ENCODE measurements at regions not wholly inside any gene's neighbourhood (a gene's known extent, or its start where the extent isn't known, plus 50 kb on each side); places are given as distances from the start of the nearest gene placed in this dataset.
"Not testable (repeated sequence)": the region's sequence is repeated elsewhere in the genome, so short reads cannot be mapped to it uniquely, and the experiment has no call there.

DNA sequence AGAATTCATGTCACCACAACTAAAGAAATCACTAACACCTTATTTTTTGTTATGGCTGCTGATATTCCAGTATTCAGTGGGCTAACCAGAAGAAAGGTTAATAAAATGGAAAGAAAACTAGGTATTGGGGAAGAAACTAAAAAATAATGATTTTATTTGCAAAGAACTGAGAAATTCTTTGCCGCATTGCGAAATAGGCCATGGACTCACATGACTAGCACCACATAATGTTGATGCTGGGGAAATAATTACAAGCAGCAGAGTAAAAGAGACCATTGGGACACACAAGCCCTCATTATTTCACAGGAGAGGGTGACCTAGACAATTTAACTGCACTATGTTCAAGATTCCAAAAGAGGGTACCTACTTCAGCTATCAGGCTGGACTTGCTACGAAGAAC is 1411.5 kb downstream of the SLITRK5 start:
- DNase-seq: no peak
- no peaks in the 10 kb centered on the region for H3K27me3 ChIP-seq
- no peak overlapping the region for H3K27ac ChIP-seq
- no peaks in the 10 kb centered on the region; the same call in 1 of the 2 replicates for H3K4me1 ChIP-seq
- no peak overlapping the region for H3K4me3 ChIP-seq
- no peaks in the 10 kb centered on the region for H3K9me3 ChIP-seq (replicated peaks)
- no peaks in the 10 kb centered on the region for H3K36me3 ChIP-seq

DNA sequence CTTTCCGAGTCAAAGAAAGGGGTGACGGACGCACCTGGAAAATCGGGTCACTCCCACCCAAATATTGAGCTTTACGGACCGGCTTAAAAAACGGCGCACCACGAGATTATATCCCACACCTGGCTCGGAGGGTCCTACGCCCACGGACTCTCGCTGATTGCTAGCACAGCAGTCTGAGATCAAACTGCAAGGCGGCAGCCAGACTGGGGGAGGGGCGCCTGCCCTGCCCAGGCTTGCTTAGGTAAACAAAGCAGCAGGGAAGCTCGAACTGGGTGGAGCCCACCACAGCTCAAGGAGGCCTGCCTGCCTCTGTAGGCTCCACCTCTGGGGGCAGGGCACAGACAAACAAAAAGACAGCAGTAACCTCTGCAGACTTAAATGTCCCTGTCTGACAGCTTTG is 1416.9 kb downstream of the SLITRK5 start:
- peak in 1 of 2 experiments; percentile 3 for DNase-seq
- not testable (repeated sequence) for H3K4me1 ChIP-seq; H3K27me3 ChIP-seq; H3K27ac ChIP-seq; H3K36me3 ChIP-seq; H3K4me3 ChIP-seq; H3K9me3 ChIP-seq (replicated peaks)

- DNase-seq: no peak
- no peaks in the 10 kb centered on the region for H3K36me3 ChIP-seq
- no peaks in the 10 kb centered on the region for H3K4me1 ChIP-seq
- H3K9me3 ChIP-seq (replicated peaks): no peaks in the 10 kb centered on the region
- no peaks in the 10 kb centered on the region for H3K27me3 ChIP-seq
- H3K27ac ChIP-seq: no peak overlapping the region
- no peak overlapping the region for H3K4me3 ChIP-seq
Measured at GRCh38 chr13:89097994-89098393, 1426.8 kb downstream of the SLITRK5 start.

DNA sequence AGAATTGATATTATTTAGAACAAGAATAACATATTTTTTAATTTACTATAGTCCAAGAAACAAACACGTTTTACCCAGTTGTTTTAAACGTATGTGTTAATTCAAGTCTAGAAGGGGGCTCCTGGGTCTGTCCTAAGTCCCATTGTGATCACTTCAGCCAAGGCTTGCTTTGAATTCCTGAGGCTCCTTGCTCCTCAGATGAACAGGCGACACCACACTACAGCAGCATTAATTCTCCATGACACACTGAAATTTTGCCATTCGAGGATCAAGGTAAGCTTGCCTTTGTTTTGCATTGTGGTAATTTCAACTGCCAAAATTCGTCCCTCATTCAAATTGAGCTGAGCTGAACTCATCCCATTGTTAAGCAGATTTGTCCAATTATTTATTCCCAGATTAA is 1442.6 kb downstream of the SLITRK5 start:
- Histone ChIP-seq H3K4me1 (no peaks in the 10 kb centered on the region), H3K27me3 (no peaks in the 10 kb centered on the region), H3K9me3 (replicated peaks) (no peaks in the 10 kb centered on the region), H3K27ac (no peak overlapping the region), H3K4me3 (no peak overlapping the region), H3K36me3 (no peaks in the 10 kb centered on the region)
- no peak for DNase-seq

- H3K27me3 ChIP-seq: no peaks in the 10 kb centered on the region
- H3K9me3 ChIP-seq (replicated peaks): no peaks in the 10 kb centered on the region
- H3K36me3 ChIP-seq: no peaks in the 10 kb centered on the region
- DNase-seq: peak in 1 of 2 experiments; percentile 7
- H3K4me3 ChIP-seq: no peak overlapping the region
- H3K27ac ChIP-seq: no peak overlapping the region
- no peaks in the 10 kb centered on the region for H3K4me1 ChIP-seq
Measured at GRCh38 chr13:89115307-89115706, 1444.1 kb downstream of the SLITRK5 start.

DNA sequence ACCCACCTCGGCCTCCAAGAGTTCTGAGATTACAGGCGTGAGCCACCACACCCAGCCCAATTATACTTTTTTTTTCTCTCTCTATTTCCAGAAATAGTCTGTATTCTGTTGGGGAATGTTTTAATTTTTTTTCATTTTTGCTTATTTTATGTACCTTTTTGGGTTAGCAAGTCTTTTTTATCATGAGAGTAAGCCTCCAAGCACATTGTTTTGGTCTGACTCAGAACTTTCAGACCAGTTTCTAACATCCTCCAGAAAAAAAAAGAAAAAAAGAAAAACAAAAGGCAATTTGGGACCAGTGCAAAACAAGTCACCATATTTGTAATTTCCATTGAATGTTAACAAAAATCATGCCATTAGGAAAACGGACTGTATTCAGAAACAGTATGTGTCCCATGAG is 1465.5 kb downstream of the SLITRK5 start:
- DNase-seq: no peak
- H3K9me3 ChIP-seq (replicated peaks): no peaks in the 10 kb centered on the region
- H3K36me3 ChIP-seq: no peaks in the 10 kb centered on the region
- no peak overlapping the region for H3K27ac ChIP-seq
- H3K4me1 ChIP-seq: no peaks in the 10 kb centered on the region
- no peak overlapping the region for H3K4me3 ChIP-seq
- H3K27me3 ChIP-seq: no peaks in the 10 kb centered on the region

DNA sequence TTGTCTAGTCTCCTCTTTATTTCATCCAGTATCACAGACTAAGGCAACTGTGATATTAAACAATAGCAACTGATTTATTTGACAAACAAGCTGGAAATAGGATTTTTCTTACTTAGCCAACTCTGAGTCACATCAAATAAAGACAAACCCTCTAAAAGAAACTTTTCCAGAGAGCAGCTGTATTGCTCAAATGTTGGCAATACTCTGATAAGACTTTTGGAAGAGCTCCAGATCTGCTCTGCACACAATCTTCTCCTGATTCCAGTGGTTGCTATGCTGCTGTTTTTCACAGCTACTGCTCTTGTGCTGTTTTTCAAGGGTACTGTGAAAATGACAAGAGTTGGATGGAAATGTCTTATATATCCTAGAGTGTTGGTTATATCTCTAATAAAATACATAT is 1479.2 kb downstream of the SLITRK5 start:
- H3K9me3 ChIP-seq (replicated peaks): no peaks in the 10 kb centered on the region; the same call in 1 of the 2 replicates
- peak in 1 of 2 experiments; percentile 8 for DNase-seq
- no peak overlapping the region for H3K27ac ChIP-seq
- no peaks in the 10 kb centered on the region for H3K4me1 ChIP-seq
- H3K36me3 ChIP-seq: no peaks in the 10 kb centered on the region
- no peak overlapping the region for H3K4me3 ChIP-seq
- H3K27me3 ChIP-seq: no peaks in the 10 kb centered on the region

GRCh38 chr13:89153941-89154340 is 1482.8 kb downstream of the SLITRK5 start:
- Histone ChIP-seq H3K36me3 (no peaks in the 10 kb centered on the region), H3K27ac (no peak overlapping the region), H3K9me3 (replicated peaks) (no peaks in the 10 kb centered on the region; the same call in 1 of the 2 replicates), H3K27me3 (no peaks in the 10 kb centered on the region), H3K4me1 (no peaks in the 10 kb centered on the region), H3K4me3 (no peak overlapping the region)
- no peak for DNase-seq

DNA sequence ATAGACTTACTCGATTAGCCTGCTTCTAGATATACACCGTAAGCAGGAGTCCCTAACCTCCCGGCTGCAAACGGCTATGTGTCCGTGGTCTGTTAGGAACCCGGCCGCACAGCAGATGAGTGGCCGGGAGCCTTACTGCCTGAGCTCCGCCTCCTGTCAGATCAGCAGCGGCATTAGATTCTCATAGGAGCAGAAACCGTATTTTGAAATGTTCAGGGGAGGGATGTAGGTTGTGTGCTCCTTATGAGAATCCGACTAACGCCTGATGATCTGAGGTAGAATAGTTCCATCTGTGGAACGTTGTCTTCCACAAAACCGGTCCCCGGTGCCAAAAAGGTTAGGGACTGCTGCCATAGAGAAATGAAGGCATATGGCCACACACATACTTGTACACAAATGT is 1491.9 kb downstream of the SLITRK5 start:
- H3K4me3 ChIP-seq: no peak overlapping the region
- H3K36me3 ChIP-seq: no peaks in the 10 kb centered on the region
- no peaks in the 10 kb centered on the region for H3K4me1 ChIP-seq

DNA sequence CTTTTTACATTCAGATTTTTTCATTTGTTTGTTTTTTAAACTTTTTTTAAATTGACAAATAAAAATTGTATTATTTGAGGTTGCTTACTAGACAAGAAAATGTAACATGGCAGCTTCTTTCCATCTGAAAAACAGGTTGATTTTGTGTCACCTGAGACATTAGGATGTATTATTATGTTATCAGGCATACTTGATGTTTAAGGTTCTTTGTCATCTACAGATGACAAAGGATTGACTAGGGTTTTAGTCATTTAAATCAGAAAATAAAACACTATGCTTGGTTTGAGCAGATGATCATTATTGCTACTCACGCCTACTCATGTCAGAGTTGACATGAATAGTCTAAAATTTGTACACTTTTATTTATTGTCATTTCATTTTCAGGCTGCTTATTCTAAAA is 1494.5 kb downstream of the SLITRK5 start:
- Histone ChIP-seq H3K9me3 (replicated peaks) (no peaks in the 10 kb centered on the region), H3K4me1 (no peaks in the 10 kb centered on the region), H3K27ac (no peak overlapping the region), H3K36me3 (no peaks in the 10 kb centered on the region), H3K27me3 (no peaks in the 10 kb centered on the region), H3K4me3 (no peak overlapping the region)
- DNase-seq: no peak

More for the DNA sequence above, 1491.9 kb downstream of the SLITRK5 start:
- H3K27ac ChIP-seq: no peak overlapping the region
- no peaks in the 10 kb centered on the region for H3K9me3 ChIP-seq (replicated peaks)
- no peak for DNase-seq
- H3K27me3 ChIP-seq: no peaks in the 10 kb centered on the region

DNA sequence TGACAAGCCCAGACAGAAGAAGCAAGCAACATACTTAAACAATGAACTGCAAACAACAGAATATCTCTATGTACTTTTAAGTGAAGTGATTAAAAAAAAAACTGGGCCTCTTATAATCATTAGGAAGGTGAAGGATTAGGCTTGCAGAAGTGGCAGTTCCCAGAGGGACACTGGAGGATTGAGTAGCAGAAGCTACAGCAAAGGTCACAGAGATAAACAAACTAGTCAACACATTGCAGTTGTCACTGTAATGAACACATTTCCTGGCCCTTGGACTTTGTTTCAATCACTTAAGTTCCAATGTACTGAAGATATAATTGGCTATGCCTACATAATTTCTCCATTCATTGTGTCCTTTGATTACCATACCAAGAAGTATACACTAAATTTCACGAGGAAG is 1498.8 kb downstream of the SLITRK5 start:
- no peak for DNase-seq
- Histone ChIP-seq H3K4me1 (no peaks in the 10 kb centered on the region), H3K27ac (no peak overlapping the region), H3K4me3 (no peak overlapping the region), H3K27me3 (no peaks in the 10 kb centered on the region), H3K36me3 (no peaks in the 10 kb centered on the region), H3K9me3 (replicated peaks) (no peaks in the 10 kb centered on the region)

GRCh38 chr13:89181041-89181440 is 1509.9 kb downstream of the SLITRK5 start:
- DNase-seq: peak; percentile 5 to 71
- Histone ChIP-seq H3K9me3 (replicated peaks) (0 out of 2 replicates have a peak, but pooled peaks cover 4% of the 10 kb centered on the region), H3K4me3 (no peak overlapping the region), H3K27me3 (no peaks in the 10 kb centered on the region), H3K4me1 (peaks cover 17% of the 10 kb centered on the region), H3K36me3 (no peaks in the 10 kb centered on the region), H3K27ac (peak overlapping the region; percentile 39)

DNA sequence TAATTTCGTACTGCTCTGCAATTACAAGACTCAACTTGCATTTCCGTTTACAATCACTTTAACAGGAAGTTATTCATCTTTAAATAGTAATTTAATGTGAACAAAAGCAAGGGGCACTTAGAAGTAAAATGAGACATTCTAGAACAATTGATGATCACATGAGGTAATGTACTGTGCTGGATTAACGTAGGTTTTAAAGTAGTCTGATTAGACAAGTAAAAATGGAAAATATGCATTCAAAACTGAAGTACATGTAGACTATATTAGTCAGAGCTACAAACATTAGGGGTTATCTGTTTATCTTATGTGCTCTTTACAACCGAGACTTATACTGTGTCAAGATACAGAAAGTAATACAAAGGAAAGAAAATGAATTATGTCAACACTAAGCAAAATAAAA is 1528.0 kb downstream of the SLITRK5 start:
- no peaks in the 10 kb centered on the region for H3K9me3 ChIP-seq (replicated peaks)
- no peaks in the 10 kb centered on the region for H3K27me3 ChIP-seq
- H3K27ac ChIP-seq: no peak overlapping the region
- no peaks in the 10 kb centered on the region for H3K36me3 ChIP-seq
- no peak for DNase-seq
- H3K4me3 ChIP-seq: no peak overlapping the region
- no peaks in the 10 kb centered on the region for H3K4me1 ChIP-seq

DNA sequence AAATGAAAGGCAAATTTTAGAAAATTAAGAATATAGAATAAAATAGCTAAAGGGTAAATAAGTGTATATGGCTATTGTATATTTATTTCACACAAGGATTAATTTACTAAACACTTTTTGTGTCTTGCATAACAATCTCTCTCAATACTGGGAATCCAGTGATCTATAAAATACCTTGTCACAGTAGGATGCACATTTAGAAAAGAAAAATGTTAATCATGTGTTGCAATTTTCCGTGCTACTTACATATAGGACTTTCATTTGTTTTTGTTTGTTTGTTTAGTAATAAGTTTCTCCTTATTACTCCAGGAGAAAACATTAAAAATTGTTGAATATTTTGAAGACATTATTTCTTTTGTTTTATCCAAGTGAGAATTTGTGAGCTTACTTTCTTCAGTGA is 1533.3 kb downstream of the SLITRK5 start:
- H3K27ac ChIP-seq: no peak overlapping the region
- H3K4me1 ChIP-seq: no peaks in the 10 kb centered on the region
- H3K9me3 ChIP-seq (replicated peaks): no peaks in the 10 kb centered on the region
- DNase-seq: no peak
- H3K4me3 ChIP-seq: no peak overlapping the region
- H3K27me3 ChIP-seq: no peaks in the 10 kb centered on the region
- no peaks in the 10 kb centered on the region for H3K36me3 ChIP-seq

- Histone ChIP-seq H3K4me3 (no peak overlapping the region), H3K36me3 (no peaks in the 10 kb centered on the region), H3K9me3 (replicated peaks) (no peaks in the 10 kb centered on the region), H3K27me3 (no peaks in the 10 kb centered on the region), H3K4me1 (no peaks in the 10 kb centered on the region), H3K27ac (no peak overlapping the region)
- no peak for DNase-seq
Measured at GRCh38 chr13:89205856-89206520, 1534.8 kb downstream of the SLITRK5 start.

- H3K4me1 ChIP-seq: no peaks in the 10 kb centered on the region
- H3K27ac ChIP-seq: no peak overlapping the region
- H3K4me3 ChIP-seq: no peak overlapping the region
- H3K9me3 ChIP-seq (replicated peaks): no peaks in the 10 kb centered on the region
- H3K27me3 ChIP-seq: no peaks in the 10 kb centered on the region
- H3K36me3 ChIP-seq: no peaks in the 10 kb centered on the region
- DNase-seq: no peak
Measured at GRCh38 chr13:89212186-89212585, 1541.0 kb downstream of the SLITRK5 start.
